GM10266 (cell line): ENCODE measurements at regions not wholly inside any gene's neighbourhood (a gene's known extent, or its start where the extent isn't known, plus 50 kb on each side); places are given as distances from the start of the nearest gene placed in this dataset.

Experiments
- DNase-seq: peaks from one replicate; pipeline ENCODE4 v3.0.0; 2012; ENCODE audit errors: extremely low spot score
- CTCF ChIP-seq: IDR thresholded peaks from 2 replicates; pipeline ENCODE4 v1.5.1; 2012; ENCODE audit warnings: mild to moderate bottlenecking, low read depth; ENCODE audit not compliant: control insufficient read depth, insufficient read depth; ENCODE audit errors: missing control alignments

GRCh38 chr1:201756406-201756805 lies 72.6 kb upstream of the IPO9 start:
- DNase-seq: no peak
- TF ChIP-seq CTCF: no peak

GRCh38 chr1:201758499-201759050 lies 70.4 kb upstream of the IPO9 start:
- no peak for DNase-seq

DNA sequence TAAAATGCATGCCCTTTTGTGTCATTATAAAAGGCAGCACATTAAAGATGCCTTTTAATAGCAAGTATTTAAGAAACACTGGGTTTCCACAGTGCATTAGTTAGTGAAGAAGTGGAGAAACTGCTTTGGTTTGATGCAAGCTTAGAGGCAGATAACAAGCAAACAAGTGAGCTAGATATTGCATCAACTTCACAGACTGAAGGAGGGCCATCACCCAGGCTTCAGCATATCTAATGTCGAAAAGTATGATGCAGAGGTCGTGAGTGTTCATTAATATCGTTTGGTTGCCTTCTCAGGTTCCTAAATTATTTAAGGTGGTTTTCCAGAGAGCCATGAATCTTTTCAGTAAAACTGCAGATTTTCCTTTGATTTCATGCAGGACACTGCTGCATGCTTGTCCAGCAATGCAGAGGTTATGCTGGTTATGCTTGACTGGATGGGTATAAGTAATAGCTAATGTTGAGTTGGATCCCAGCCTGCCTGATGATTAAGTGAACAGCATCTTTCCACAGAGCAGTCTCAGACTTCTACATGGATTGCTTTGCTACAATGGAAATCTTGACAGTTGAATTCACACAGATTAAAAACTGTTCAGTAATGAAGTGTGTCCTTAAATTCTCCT lies 69.7 kb upstream of the IPO9 start:
- DNase-seq: no peak
- TF ChIP-seq CTCF: no peak

More at GRCh38 chr1:201758499-201759050, 70.4 kb upstream of the IPO9 start:
- TF ChIP-seq CTCF: no peak

DNA sequence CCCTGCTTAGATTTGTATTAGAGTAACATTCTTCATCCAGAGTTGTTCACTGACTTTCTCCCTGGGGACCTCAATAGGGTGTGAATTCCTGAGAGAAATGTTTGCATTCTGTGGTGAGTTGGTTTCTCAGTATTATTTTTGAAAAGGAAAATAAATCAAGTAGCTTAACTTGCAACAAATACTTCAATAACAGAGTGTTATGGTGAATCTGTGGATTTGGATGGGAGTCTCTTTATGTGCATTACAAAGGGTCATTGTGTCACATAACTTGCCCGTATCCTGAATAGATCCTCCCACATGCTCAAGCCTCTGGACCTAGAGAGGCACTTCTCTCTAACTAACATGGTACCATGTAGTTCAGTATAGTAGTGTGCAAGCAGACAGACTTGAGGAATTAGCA lies 68.4 kb upstream of the IPO9 start:
- TF ChIP-seq CTCF: no peak
- no peak for DNase-seq

- no peak for DNase-seq
- no peak for TF ChIP-seq CTCF
Observed at GRCh38 chr1:201761178-201761577, 67.8 kb upstream of the IPO9 start.

- TF ChIP-seq CTCF: no peak
- DNase-seq: no peak
Observed at GRCh38 chr1:201761871-201762270, 67.1 kb upstream of the IPO9 start.

GRCh38 chr1:201762381-201762780 lies 66.6 kb upstream of the IPO9 start:
- no peak for TF ChIP-seq CTCF
- DNase-seq: no peak
